GM12872 (cell line): ENCODE measurements at regions not wholly inside any gene's neighbourhood (a gene's known extent, or its start where the extent isn't known, plus 50 kb on each side); places are given as distances from the start of the nearest gene placed in this dataset.

Experiments used
- TF ChIP-seq, protein P1 (sequence below): IDR thresholded peaks from 3 replicates; pipeline ENCODE4 v1.5.1; 2011; ENCODE audit warnings: low read depth, mild to moderate bottlenecking, low read length, moderate library complexity; ENCODE audit not compliant: insufficient read depth

DNA sequence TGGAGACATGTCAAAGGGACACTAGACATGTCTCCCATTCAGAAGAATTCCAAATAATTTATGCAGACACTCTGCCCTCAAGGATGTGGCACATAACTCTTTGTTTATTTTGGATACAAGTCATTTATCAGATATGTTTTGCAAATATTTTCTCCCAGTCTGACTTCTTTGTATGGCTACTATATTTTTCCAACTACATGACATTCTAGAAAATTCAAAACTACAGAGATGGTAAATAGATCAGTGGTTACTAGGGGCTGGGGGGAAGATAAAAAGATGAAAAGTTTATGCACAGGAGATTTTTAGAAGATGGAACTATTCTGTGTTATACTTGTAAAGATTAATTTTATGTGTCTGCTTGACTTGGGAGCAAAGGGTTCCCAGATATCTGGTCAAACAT, 347.3 kb upstream of the TRPC7 start:
- TF ChIP-seq, protein P1, sequence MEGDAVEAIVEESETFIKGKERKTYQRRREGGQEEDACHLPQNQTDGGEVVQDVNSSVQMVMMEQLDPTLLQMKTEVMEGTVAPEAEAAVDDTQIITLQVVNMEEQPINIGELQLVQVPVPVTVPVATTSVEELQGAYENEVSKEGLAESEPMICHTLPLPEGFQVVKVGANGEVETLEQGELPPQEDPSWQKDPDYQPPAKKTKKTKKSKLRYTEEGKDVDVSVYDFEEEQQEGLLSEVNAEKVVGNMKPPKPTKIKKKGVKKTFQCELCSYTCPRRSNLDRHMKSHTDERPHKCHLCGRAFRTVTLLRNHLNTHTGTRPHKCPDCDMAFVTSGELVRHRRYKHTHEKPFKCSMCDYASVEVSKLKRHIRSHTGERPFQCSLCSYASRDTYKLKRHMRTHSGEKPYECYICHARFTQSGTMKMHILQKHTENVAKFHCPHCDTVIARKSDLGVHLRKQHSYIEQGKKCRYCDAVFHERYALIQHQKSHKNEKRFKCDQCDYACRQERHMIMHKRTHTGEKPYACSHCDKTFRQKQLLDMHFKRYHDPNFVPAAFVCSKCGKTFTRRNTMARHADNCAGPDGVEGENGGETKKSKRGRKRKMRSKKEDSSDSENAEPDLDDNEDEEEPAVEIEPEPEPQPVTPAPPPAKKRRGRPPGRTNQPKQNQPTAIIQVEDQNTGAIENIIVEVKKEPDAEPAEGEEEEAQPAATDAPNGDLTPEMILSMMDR = no peak

DNA sequence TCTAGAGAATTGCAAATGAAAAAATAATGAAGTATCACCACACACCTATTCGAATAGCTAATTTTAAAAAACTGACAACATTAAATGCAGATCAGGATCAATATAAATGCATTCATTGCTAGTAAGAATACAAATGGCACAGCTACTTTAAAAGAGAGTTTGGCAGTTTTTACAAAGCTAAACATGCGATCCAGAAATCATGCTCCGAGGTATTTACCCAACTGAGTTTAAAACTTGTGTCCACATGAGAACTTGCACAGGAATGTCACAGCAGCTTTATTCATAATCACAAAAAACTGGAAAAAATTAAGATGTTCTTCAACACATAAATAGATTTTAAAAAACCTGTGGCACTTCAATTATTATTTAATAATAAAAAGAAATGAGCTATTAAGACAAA, 345.5 kb upstream of the TRPC7 start:
- TF ChIP-seq, protein P1 = no peak

DNA sequence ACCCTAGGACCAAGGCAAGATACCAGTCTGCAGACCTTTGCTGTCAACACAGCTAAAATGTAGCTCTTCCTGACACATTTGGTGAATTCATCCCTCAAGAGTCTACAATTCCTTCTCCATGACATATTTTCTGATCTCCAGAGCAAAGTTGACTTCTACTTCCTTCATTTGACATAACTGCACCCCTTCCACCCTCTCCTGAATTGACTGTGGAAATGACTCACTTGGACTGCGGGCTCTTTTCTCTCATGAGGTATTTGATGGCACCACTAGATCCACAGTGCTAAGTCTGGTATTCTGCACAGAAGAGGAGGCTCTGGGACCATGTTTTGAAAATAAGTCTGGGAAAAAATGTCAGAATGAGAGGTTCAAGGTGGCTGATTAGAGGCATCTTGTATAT, 338.4 kb upstream of the TRPC7 start:
- TF ChIP-seq, protein P1 = no peak

DNA sequence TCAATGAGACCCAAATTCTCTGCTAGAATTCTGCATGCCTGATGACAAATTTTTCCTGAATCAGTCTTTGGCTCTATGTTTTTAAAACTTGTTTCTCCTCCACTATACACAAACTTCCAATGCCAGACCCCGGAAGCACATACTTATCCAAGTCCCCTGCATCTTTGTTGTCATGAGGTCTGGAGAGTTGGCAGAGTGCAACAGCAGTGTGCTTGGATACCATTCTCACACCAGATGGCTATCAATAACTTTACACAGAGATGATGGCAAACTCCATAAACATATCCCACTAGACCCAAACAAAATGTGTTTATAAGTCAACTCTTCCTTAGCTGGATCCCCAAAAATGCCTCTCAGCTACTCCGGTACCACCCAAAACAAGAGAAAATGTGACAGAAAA, 337.7 kb upstream of the TRPC7 start:
- TF ChIP-seq, protein P1 = no peak

DNA sequence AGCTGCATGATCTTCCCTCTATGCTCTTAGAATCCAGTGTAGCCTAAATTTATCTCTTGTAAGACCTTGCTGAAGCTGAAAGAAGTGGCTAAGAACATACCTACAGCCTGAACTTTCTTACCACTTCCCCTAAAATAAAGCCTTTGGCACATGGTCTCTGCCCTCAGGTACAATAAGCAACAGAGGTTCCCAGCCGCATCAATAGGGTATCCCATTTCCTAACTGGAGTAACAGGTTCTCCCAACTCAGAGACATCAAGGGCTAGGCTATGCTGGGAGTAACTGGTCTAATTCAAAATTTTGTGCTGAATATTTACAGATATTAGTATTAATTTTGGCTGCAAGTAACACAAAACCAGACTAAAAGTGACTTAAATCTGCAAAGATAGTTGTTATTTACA, 335.8 kb upstream of the TRPC7 start:
- TF ChIP-seq, protein P1 = no peak

DNA sequence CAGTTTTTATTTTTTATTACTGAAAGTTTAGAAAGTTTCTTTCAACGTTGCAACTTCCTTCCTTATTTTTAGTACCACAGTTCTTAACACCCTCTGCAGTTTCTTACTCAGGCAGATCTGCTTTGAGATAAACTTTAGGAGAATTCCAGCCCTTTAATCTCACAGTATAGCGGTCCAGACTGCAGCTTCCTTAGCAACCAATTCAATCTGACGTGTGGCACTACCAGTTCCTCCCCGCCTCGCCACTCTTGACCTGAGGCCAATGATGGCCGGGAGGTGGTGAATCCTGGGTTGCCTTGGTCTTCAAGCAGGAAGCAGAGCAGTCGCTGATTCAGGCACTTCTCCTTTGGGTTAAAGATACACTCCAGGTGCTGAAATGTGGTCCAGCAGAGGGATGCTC, 334.3 kb upstream of the TRPC7 start:
- TF ChIP-seq, protein P1 = no peak

DNA sequence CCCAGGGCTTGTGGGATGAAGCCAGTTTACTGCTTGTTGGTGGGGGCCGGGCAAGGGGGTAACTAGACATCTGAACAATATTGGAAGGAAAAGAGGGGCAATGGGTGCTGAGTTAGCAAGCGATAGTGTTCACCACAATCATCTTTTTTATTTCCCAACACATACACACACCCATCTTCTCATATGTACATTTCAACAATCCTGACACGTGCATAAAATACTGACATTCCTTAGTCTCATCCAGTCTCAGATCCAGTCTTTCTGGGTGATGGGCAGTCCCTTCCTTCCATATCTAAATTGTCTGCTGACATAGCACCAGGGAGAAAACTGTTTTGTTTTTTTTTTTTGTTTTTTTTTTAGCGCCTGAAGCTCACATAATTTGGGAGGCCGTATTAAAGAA, 333.6 kb upstream of the TRPC7 start:
- TF ChIP-seq, protein P1 = no peak

DNA sequence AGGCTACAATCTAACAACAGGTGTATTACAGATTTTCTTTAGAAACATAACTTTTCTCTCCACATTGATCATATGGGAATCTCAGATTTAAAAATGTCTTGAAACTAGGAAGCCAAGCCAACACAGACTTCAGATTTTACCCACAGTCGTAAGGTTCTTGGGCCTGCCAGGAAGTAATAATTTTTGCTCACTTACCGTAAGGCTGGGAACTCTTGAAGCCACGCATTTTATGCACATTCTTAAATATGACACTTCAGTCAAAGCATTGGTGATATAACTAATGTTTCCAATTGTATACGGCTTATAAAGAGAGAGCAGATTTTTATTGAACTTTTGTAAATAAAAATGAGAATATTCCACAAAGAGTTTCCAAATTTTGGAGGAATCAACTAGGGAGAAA, 328.9 kb upstream of the TRPC7 start:
- TF ChIP-seq, protein P1 = no peak
